Prostate gland (tissue), 2 donors: ENCODE measurements at regions not wholly inside any gene's neighbourhood (a gene's known extent, or its start where the extent isn't known, plus 50 kb on each side); places are given as distances from the start of the nearest gene placed in this dataset.
A peak's percentile ranks its signal among the peaks of the same experiment; 100 is the strongest.
"Not testable (repeated sequence)": the region's sequence is repeated elsewhere in the genome, so short reads cannot be mapped to it uniquely, and the experiment has no call there.

Experiments used
- DNase-seq: peaks from one replicate; pipeline ENCODE4 v3.0.0-alpha.2; 2019; ENCODE audit warnings: low spot score
- H3K27ac ChIP-seq, 2 donors: fragments of 200-600 bp; sonication (generic); 2 replicates each; pipeline ENCODE4 v1.5.1; 2017 to 2019
- H3K27me3 ChIP-seq: fragments of 200-600 bp; sonication (generic); replicated peaks from 2 replicates; pipeline ENCODE4 v1.5.1; 2019; ENCODE audit not compliant: insufficient read depth
- H3K36me3 ChIP-seq, 2 donors: fragments of 200-600 bp; sonication (generic); 1 replicate in 1 of 2; 2 replicates in 1 of 2; pipeline versions ENCODE4 v1.5.1 to v1.8.1; 2017 to 2019
- H3K4me1 ChIP-seq: fragments of 200-600 bp; sonication (generic); replicated peaks from 2 replicates; pipeline ENCODE4 v1.5.1; 2019
- H3K4me3 ChIP-seq, 2 donors: fragments of 200-600 bp; sonication (generic); 2 replicates each; pipeline ENCODE4 v1.5.1; 2017 to 2019
- H3K9me3 ChIP-seq: fragments of 200-600 bp; sonication (generic); 2 replicates; pipeline ENCODE4 v1.5.1; 2017
- CTCF ChIP-seq, 4 experiments: fragments of 200-600 bp in 2 of 4; fragments of 450-650 bp in 2 of 4; sonication (generic) in 2 of 4; IDR thresholded peaks; 1 replicate in 3 of 4; 2 replicates in 1 of 4; pipeline ENCODE4 v1.5.1; 2016 to 2019; ENCODE audit warnings: antibody characterized with exemption in 4 of 4, mild to moderate bottlenecking in 2 of 4, moderate library complexity in 2 of 4
- POLR2A ChIP-seq: fragments of 450-650 bp; IDR thresholded peaks from one replicate; pipeline ENCODE4 v1.6.1; 2016; ENCODE audit warnings: antibody characterized with exemption, mild to moderate bottlenecking
- POLR2AphosphoS5 ChIP-seq: sonication (generic); formaldehyde crosslinking; IDR thresholded peaks from one replicate; pipeline ENCODE4 v1.6.1; 2017; ENCODE audit warnings: antibody characterized with exemption
- WGBS: methylation state at CpG from one replicate; pipeline ENCODE4 v1.1.5; 2018; 5-methylcytosine and 5-hydroxymethylcytosine counted together
- intact Hi-C: fragments of 100-400 bp; cut with DNase I; formaldehyde crosslinking; loops from one replicate; pipeline ENCODE4 v1.14.2; 2022

GRCh38 chr2:14781142-14781541 lies 148.6 kb downstream of the LRATD1 start:
- intact Hi-C loops: no loop called here
- peak; percentile 45 for DNase-seq
- Histone ChIP-seq H3K27ac (peak overlapping the region in 1 of 2 donors; percentile 61), H3K9me3 (no peaks in the 10 kb centered on the region), H3K27me3 (no peaks in the 10 kb centered on the region), H3K36me3 (no peaks in the 10 kb centered on the region), H3K4me1 (no peaks in the 10 kb centered on the region), H3K4me3 (no peak overlapping the region)
- 27% methylated on average over 4 of the region's 4 CpGs for WGBS
- peak; percentile 92 for TF ChIP-seq POLR2AphosphoS5
- TF ChIP-seq POLR2A: no peak

GRCh38 chr2:14788814-14789213 lies 156.3 kb downstream of the LRATD1 start:
- WGBS: 91% methylated on average over 6 of the region's 9 CpGs

GRCh38 chr2:14790041-14790640 lies 157.6 kb downstream of the LRATD1 start:
- no peak overlapping the region for H3K27ac ChIP-seq
- no peaks in the 10 kb centered on the region for H3K9me3 ChIP-seq
- TF ChIP-seq POLR2A: no peak
- no peak for TF ChIP-seq CTCF (IDR thresholded peaks at IDR 0.05)
- no peak for TF ChIP-seq POLR2AphosphoS5
- no peaks in the 10 kb centered on the region for H3K36me3 ChIP-seq
- 94% methylated on average over 1 of the region's 1 CpG for WGBS
- intact Hi-C loops: no loop called here
- no peak overlapping the region for H3K4me3 ChIP-seq
- no peaks in the 10 kb centered on the region for H3K27me3 ChIP-seq
- DNase-seq: no peak
- no peaks in the 10 kb centered on the region for H3K4me1 ChIP-seq

More at GRCh38 chr2:14788814-14789213, 156.3 kb downstream of the LRATD1 start:
- intact Hi-C loops, H3K4me3 ChIP-seq, H3K36me3 ChIP-seq, DNase-seq, H3K27ac ChIP-seq, H3K27me3 ChIP-seq, H3K4me1 ChIP-seq, H3K9me3 ChIP-seq: not testable (repeated sequence)

GRCh38 chr2:14803994-14804393 lies 171.5 kb downstream of the LRATD1 start:
- no peaks in the 10 kb centered on the region for H3K27me3 ChIP-seq
- no peak for TF ChIP-seq CTCF (IDR thresholded peaks at IDR 0.05)
- TF ChIP-seq POLR2A: no peak
- no peak for TF ChIP-seq POLR2AphosphoS5
- intact Hi-C loops: no loop called here

GRCh38 chr2:14804902-14805301 lies 172.4 kb downstream of the LRATD1 start:
- intact Hi-C loops: no loop called here
- H3K4me1 ChIP-seq: no peaks in the 10 kb centered on the region
- H3K27me3 ChIP-seq: no peaks in the 10 kb centered on the region
- 70% methylated on average over 3 of the region's 3 CpGs for WGBS
- H3K4me3 ChIP-seq: no peak overlapping the region
- H3K36me3 ChIP-seq: no peaks in the 10 kb centered on the region
- H3K27ac ChIP-seq: no peak overlapping the region
- TF ChIP-seq CTCF (IDR thresholded peaks at IDR 0.05) (no peak), POLR2AphosphoS5 (no peak), POLR2A (no peak)
- no peaks in the 10 kb centered on the region for H3K9me3 ChIP-seq
- DNase-seq: no peak

More at GRCh38 chr2:14803994-14804393, 171.5 kb downstream of the LRATD1 start:
- no peak overlapping the region for H3K27ac ChIP-seq
- H3K36me3 ChIP-seq: no peaks in the 10 kb centered on the region
- H3K9me3 ChIP-seq: no peaks in the 10 kb centered on the region
- no peak for DNase-seq
- no peak overlapping the region for H3K4me3 ChIP-seq
- no peaks in the 10 kb centered on the region for H3K4me1 ChIP-seq

- TF ChIP-seq POLR2AphosphoS5: no peak
- TF ChIP-seq CTCF (IDR thresholded peaks at IDR 0.05): no peak
- TF ChIP-seq POLR2A: no peak
- no peaks in the 10 kb centered on the region for H3K9me3 ChIP-seq
- 77% methylated on average over 4 of the region's 4 CpGs for WGBS
- no peak overlapping the region for H3K4me3 ChIP-seq
- no peaks in the 10 kb centered on the region for H3K36me3 ChIP-seq
- no peaks in the 10 kb centered on the region for H3K27me3 ChIP-seq
- H3K27ac ChIP-seq: no peak overlapping the region
- intact Hi-C loops: no loop called here
- no peak for DNase-seq
- H3K4me1 ChIP-seq: no peaks in the 10 kb centered on the region
These were observed 174.1 kb downstream of the LRATD1 start for GRCh38 chr2:14806613-14807012.
